GM23248 (cell line): ENCODE measurements at regions not wholly inside any gene's neighbourhood (a gene's known extent, or its start where the extent isn't known, plus 50 kb on each side); places are given as distances from the start of the nearest gene placed in this dataset.
"Not testable (repeated sequence)": the region's sequence is repeated elsewhere in the genome, so short reads cannot be mapped to it uniquely, and the experiment has no call there.

Experiments used
- EZH2 ChIP-seq: fragments of 200-600 bp; sonication (generic); IDR thresholded peaks from 2 replicates; pipeline ENCODE4 v1.6.1; 2018; ENCODE audit warnings: antibody characterized with exemption, mild to moderate bottlenecking; ENCODE audit not compliant: insufficient read depth, poor library complexity, severe bottlenecking
- EZH2phosphoT487 ChIP-seq: fragments of 200-600 bp; sonication (generic); IDR thresholded peaks from 2 replicates; pipeline ENCODE4 v1.6.1; 2018; ENCODE audit warnings: antibody characterized with exemption, moderate library complexity, mild to moderate bottlenecking, low read depth; ENCODE audit not compliant: insufficient read depth

- TF ChIP-seq EZH2, EZH2phosphoT487: not testable (repeated sequence)
Measured at GRCh38 chr3:69657030-69657429, 82.2 kb upstream of the MITF start.
